Naive thymus-derived CD4-positive, alpha-beta T cell (primary cell): ENCODE measurements at regions not wholly inside any gene's neighbourhood (a gene's known extent, or its start where the extent isn't known, plus 50 kb on each side); places are given as distances from the start of the nearest gene placed in this dataset.

Experiments used
- ATAC-seq: fragments of 150-1000 bp; cut with Tn5 transposase; 2 replicates; pipeline ENCODE4 v1.10.0; 2021; ENCODE audit warnings: mild to moderate bottlenecking, moderate library complexity
- CTCF ChIA-PET: fragments of 350-600 bp; sonication (Branson Sonifier 250); formaldehyde crosslinking; loops from one replicate; lab custom pipeline; 2021; ENCODE audit warnings: antibody characterized with exemption; lab: Charles Lee
- POLR2A ChIA-PET: fragments of 350-600 bp; sonication (Branson Sonifier 250); formaldehyde crosslinking; loops from one replicate; lab custom pipeline; 2021; ENCODE audit warnings: antibody characterized with exemption, inconsistent platforms; lab: Charles Lee
- DNase-seq, 9 donors: peaks; one replicate each; pipeline versions ENCODE4 v3.0.0 to v3.0.0-alpha.2; 2020 to 2022; ENCODE audit warnings: mixed read lengths in 1 of 9
- H3K27ac ChIP-seq: one replicate; pipeline ENCODE4 v1.7.0; 2013; ENCODE audit warnings: mild to moderate bottlenecking, low read depth, low read length, moderate library complexity
- H3K27me3 ChIP-seq, 2 donors: one replicate each; pipeline ENCODE4 v1.7.0; 2013; ENCODE audit warnings: low read length in 2 of 2, mild to moderate bottlenecking in 2 of 2, moderate library complexity in 2 of 2; ENCODE audit not compliant: control insufficient read depth in 2 of 2, insufficient read depth in 2 of 2
- H3K36me3 ChIP-seq, 3 experiments: 1 replicate in 2 of 3; 2 replicates in 1 of 3; pipeline ENCODE4 v1.7.0; 2013; ENCODE audit warnings: low read length in 3 of 3, mild to moderate bottlenecking in 3 of 3, moderate library complexity in 1 of 3; ENCODE audit not compliant: insufficient read depth in 3 of 3, control insufficient read depth in 2 of 3
- H3K4me1 ChIP-seq, 2 donors: one replicate each; pipeline ENCODE4 v1.7.0; 2013; ENCODE audit warnings: low read length in 2 of 2, mild to moderate bottlenecking in 2 of 2, moderate library complexity in 1 of 2; ENCODE audit not compliant: control insufficient read depth in 2 of 2, insufficient read depth in 2 of 2
- H3K4me3 ChIP-seq: 2 replicates; pipeline ENCODE4 v1.7.0; 2013; ENCODE audit warnings: mild to moderate bottlenecking, low read length
- H3K9me3 ChIP-seq, 3 experiments: 1 replicate in 2 of 3; 2 replicates in 1 of 3; pipeline ENCODE4 v1.7.0; 2013; ENCODE audit warnings: low read length in 3 of 3; ENCODE audit not compliant: control insufficient read depth in 2 of 3
- H3K27ac Mint-ChIP-seq, 9 donors: one replicate each; pipeline ENCODE4 v1.8.0; 2020 to 2022; ENCODE audit warnings: mixed read lengths in 9 of 9, mild to moderate bottlenecking in 8 of 9, moderate library complexity in 5 of 9, inconsistent platforms in 2 of 9
- H3K27me3 Mint-ChIP-seq, 5 donors: one replicate each; pipeline ENCODE4 v1.8.0; 2021 to 2022; ENCODE audit warnings: mixed read lengths in 5 of 5, mild to moderate bottlenecking in 1 of 5
- H3K36me3 Mint-ChIP-seq, 5 donors: one replicate each; pipeline ENCODE4 v1.8.0; 2020 to 2022; ENCODE audit warnings: mixed read lengths in 5 of 5, mild to moderate bottlenecking in 3 of 5, inconsistent platforms in 1 of 5
- H3K4me1 Mint-ChIP-seq, 7 donors: one replicate each; pipeline ENCODE4 v1.8.0; 2020 to 2022; ENCODE audit warnings: mixed read lengths in 7 of 7, mild to moderate bottlenecking in 3 of 7, inconsistent platforms in 1 of 7
- H3K4me3 Mint-ChIP-seq, 10 donors: one replicate each; pipeline ENCODE4 v1.8.0; 2020 to 2022; ENCODE audit warnings: mild to moderate bottlenecking in 10 of 10, mixed read lengths in 10 of 10, moderate library complexity in 6 of 10, inconsistent platforms in 2 of 10
- H3K9me3 Mint-ChIP-seq, 11 donors: one replicate each; pipeline ENCODE4 v1.8.0; 2020 to 2022; ENCODE audit warnings: mixed read lengths in 11 of 11, mild to moderate bottlenecking in 4 of 11, inconsistent platforms in 1 of 11, moderate library complexity in 1 of 11
- intact Hi-C, 2 donors: fragments of 100-400 bp; cut with micrococcal nuclease; formaldehyde crosslinking; loops; one replicate each; pipeline ENCODE4 v1.15.1; 2023

- ChIA-PET CTCF (interaction anchor here (0.6 to 2.8 kb wide), 2 partner anchors 14 to 201 kb away, joined by 5 to 8 read pairs; no protein-coding TSS in a partner anchor), POLR2A (no interaction called here)
- Histone ChIP-seq H3K27ac (no peak overlapping the region), H3K36me3 (no peaks in the 10 kb centered on the region), H3K4me3 (no peak overlapping the region), H3K9me3 (no peaks in the 10 kb centered on the region), H3K27me3 (no peaks in the 10 kb centered on the region), H3K4me1 (no peaks in the 10 kb centered on the region)
- no peak overlapping the region for H3K27ac Mint-ChIP-seq
- ATAC-seq = no peak
- no peaks in the 10 kb centered on the region for H3K9me3 Mint-ChIP-seq
- intact Hi-C loops = no loop called here
- peaks cover 12 to 36% (median 21%) of the 10 kb centered on the region in 5 donors for H3K27me3 Mint-ChIP-seq
- H3K4me3 Mint-ChIP-seq = no peak overlapping the region
- DNase-seq = no peak
- H3K36me3 Mint-ChIP-seq = no peaks in the 10 kb centered on the region
- H3K4me1 Mint-ChIP-seq = peaks cover 0 to 5% (median 0%) of the 10 kb centered on the region in 7 donors
These were observed 68.1 kb upstream of the FGF3 start for GRCh38 chr11:69887330-69887729.

- H3K27ac ChIP-seq = no peak overlapping the region
- Mint-ChIP-seq H3K36me3 (no peaks in the 10 kb centered on the region), H3K27me3 (peaks cover 17 to 42% (median 25%) of the 10 kb centered on the region in 5 donors), H3K4me1 (peaks cover 0 to 5% (median 0%) of the 10 kb centered on the region in 7 donors), H3K4me3 (no peak overlapping the region), H3K9me3 (no peaks in the 10 kb centered on the region), H3K27ac (no peak overlapping the region)
- CTCF ChIA-PET = interaction anchor here (2.8 kb wide), 1 partner anchor 202 kb away, joined by 8 read pairs; no protein-coding TSS in a partner anchor
- no peaks in the 10 kb centered on the region for H3K27me3 ChIP-seq
- DNase-seq (no peak), ATAC-seq (no peak)
- H3K4me1 ChIP-seq = no peaks in the 10 kb centered on the region
- intact Hi-C loops = loop anchor here in 1 of 2 donors (1.0 kb wide), 1 partner anchor 202 kb away; no protein-coding TSS in a partner anchor
- no peak overlapping the region for H3K4me3 ChIP-seq
- H3K36me3 ChIP-seq = no peaks in the 10 kb centered on the region
- POLR2A ChIA-PET = no interaction called here
- H3K9me3 ChIP-seq = no peaks in the 10 kb centered on the region
These were observed 68.7 kb upstream of the FGF3 start for GRCh38 chr11:69887841-69888427.

GRCh38 chr11:69888483-69889181 is 69.4 kb upstream of the FGF3 start:
- ATAC-seq (peak; percentile 45), DNase-seq (peak in 8 of 9 donors; percentile 29 to 66 (median 48))
- no peaks in the 10 kb centered on the region for H3K27me3 ChIP-seq
- H3K9me3 ChIP-seq = no peaks in the 10 kb centered on the region
- H3K36me3 Mint-ChIP-seq = no peaks in the 10 kb centered on the region
- ChIA-PET CTCF (interaction anchor here (2.8 kb wide), 1 partner anchor 203 kb away, joined by 8 read pairs; no protein-coding TSS in a partner anchor), POLR2A (no interaction called here)
- no peaks in the 10 kb centered on the region for H3K9me3 Mint-ChIP-seq
- H3K27ac Mint-ChIP-seq = no peak overlapping the region
- H3K4me3 ChIP-seq = no peak overlapping the region
- intact Hi-C loops = loop anchor here in 1 of 2 donors (1.0 kb wide), 1 partner anchor 202 kb away; no protein-coding TSS in a partner anchor
- no peaks in the 10 kb centered on the region for H3K36me3 ChIP-seq
- no peaks in the 10 kb centered on the region for H3K4me1 ChIP-seq
- peaks cover 17 to 48% (median 25%) of the 10 kb centered on the region in 5 donors for H3K27me3 Mint-ChIP-seq
- H3K27ac ChIP-seq = no peak overlapping the region
- H3K4me1 Mint-ChIP-seq = peaks cover 0 to 5% (median 0%) of the 10 kb centered on the region in 7 donors
- no peak overlapping the region for H3K4me3 Mint-ChIP-seq

- H3K4me3 ChIP-seq = no peak overlapping the region
- CTCF ChIA-PET = interaction anchor here (1.1 to 2.8 kb wide), 2 partner anchors 15 to 204 kb away, joined by 3 to 8 read pairs; no protein-coding TSS in a partner anchor
- no peak overlapping the region for H3K4me3 Mint-ChIP-seq
- H3K27ac ChIP-seq = no peak overlapping the region
- no peak for ATAC-seq
- H3K36me3 ChIP-seq = no peaks in the 10 kb centered on the region
- POLR2A ChIA-PET = no interaction called here
- intact Hi-C loops = no loop called here
- DNase-seq = no peak
- H3K4me1 ChIP-seq = no peaks in the 10 kb centered on the region
- peak overlapping the region in 1 of 9 donors; percentile 52 for H3K27ac Mint-ChIP-seq
- no peaks in the 10 kb centered on the region for H3K27me3 ChIP-seq
- peaks cover 17 to 58% (median 31%) of the 10 kb centered on the region in 5 donors for H3K27me3 Mint-ChIP-seq
- H3K36me3 Mint-ChIP-seq = no peaks in the 10 kb centered on the region
- no peaks in the 10 kb centered on the region for H3K9me3 Mint-ChIP-seq
- peaks cover 0 to 5% (median 0%) of the 10 kb centered on the region in 7 donors for H3K4me1 Mint-ChIP-seq
- H3K9me3 ChIP-seq = no peaks in the 10 kb centered on the region
These were observed 70.4 kb upstream of the FGF3 start for GRCh38 chr11:69889400-69890318.

GRCh38 chr11:69890476-69890875 is 71.3 kb upstream of the FGF3 start:
- Mint-ChIP-seq H3K4me1 (peaks cover 0 to 5% (median 0%) of the 10 kb centered on the region in 7 donors), H3K4me3 (no peak overlapping the region), H3K36me3 (no peaks in the 10 kb centered on the region), H3K9me3 (no peaks in the 10 kb centered on the region), H3K27ac (no peak overlapping the region), H3K27me3 (peaks cover 17 to 62% (median 37%) of the 10 kb centered on the region in 5 donors)
- no peak for ATAC-seq
- Histone ChIP-seq H3K27ac (no peak overlapping the region), H3K4me1 (no peaks in the 10 kb centered on the region), H3K36me3 (no peaks in the 10 kb centered on the region), H3K27me3 (no peaks in the 10 kb centered on the region), H3K4me3 (no peak overlapping the region), H3K9me3 (no peaks in the 10 kb centered on the region)
- no peak for DNase-seq
- intact Hi-C loops = no loop called here
- CTCF ChIA-PET = interaction anchor here (1.1 kb wide), 1 partner anchor 16 kb away, joined by 3 read pairs; no protein-coding TSS in a partner anchor
- POLR2A ChIA-PET = no interaction called here

GRCh38 chr11:69891421-69892236 is 72.4 kb upstream of the FGF3 start:
- Histone ChIP-seq H3K4me3 (no peak overlapping the region), H3K27me3 (no peaks in the 10 kb centered on the region), H3K9me3 (no peaks in the 10 kb centered on the region), H3K36me3 (no peaks in the 10 kb centered on the region), H3K27ac (no peak overlapping the region), H3K4me1 (no peaks in the 10 kb centered on the region)
- intact Hi-C loops = no loop called here
- Mint-ChIP-seq H3K36me3 (no peaks in the 10 kb centered on the region), H3K27me3 (peaks cover 17 to 62% (median 38%) of the 10 kb centered on the region in 5 donors), H3K4me1 (peaks cover 0 to 5% (median 0%) of the 10 kb centered on the region in 7 donors), H3K4me3 (no peak overlapping the region), H3K9me3 (no peaks in the 10 kb centered on the region), H3K27ac (no peak overlapping the region)
- ChIA-PET POLR2A (no interaction called here), CTCF (no interaction called here)
- ATAC-seq = no peak
- DNase-seq = no peak
